ENCODE measurements at regions not wholly inside any gene's neighbourhood (a gene's known extent, or its start where the extent isn't known, plus 50 kb on each side); places are given as distances from the start of the nearest gene placed in this dataset.

GRCh38 chr3:72230774-72231379, 445.9 kb upstream of the PROK2 start:
- Histone ChIP-seq H4K91ac (ENCODE audit: insufficient read depth, low read depth, low read length) (no peak overlapping the region), H3K4me2 (ENCODE audit: low read depth, low read length) (no peak overlapping the region), H3K23ac (ENCODE audit: low read depth, low read length) (no peak overlapping the region), H3K4me3 (ENCODE audit: insufficient read depth, low read depth, low read length) (no peak overlapping the region), H3K79me1 (ENCODE audit: low read depth in 1 of 2, low read length in 2 of 2) (no peaks in the 10 kb centered on the region), H3K56ac (ENCODE audit: extremely low read depth, insufficient read depth, low read length) (no peak overlapping the region), H3K27me3 (ENCODE audit: control insufficient read depth, insufficient read depth, low read length) (peaks cover 36% of the 10 kb centered on the region), H2AFZ (replicated peaks; ENCODE audit: low read length, poor library complexity) (no peak overlapping the region), H3K9me3 (ENCODE audit: control insufficient read depth, insufficient read depth, low read length) (no peaks in the 10 kb centered on the region), H3K18ac (ENCODE audit: low read depth, low read length) (no peak overlapping the region), H2AK5ac (ENCODE audit: low read depth, low read length) (no peak overlapping the region), H2BK15ac (ENCODE audit: low read depth, low read length) (no peak overlapping the region), H3K27ac (ENCODE audit: insufficient read depth, low read length) (no peak overlapping the region), H3K9ac (ENCODE audit: low read depth, low read length) (no peak overlapping the region), H4K20me1 (ENCODE audit: insufficient read depth, low read length) (no peaks in the 10 kb centered on the region), H2BK120ac (ENCODE audit: low read depth, low read length) (no peak overlapping the region), H2AK9ac (replicated peaks; ENCODE audit: low read depth, low read length, poor library complexity) (no peak overlapping the region), H2BK20ac (ENCODE audit: low read depth, low read length) (no peak overlapping the region), H4K8ac (ENCODE audit: low read depth in 2 of 2, low read length in 2 of 2) (no peak overlapping the region), H2BK5ac (ENCODE audit: low read depth, low read length, poor library complexity, severe bottlenecking) (no peak overlapping the region), H3K9me1 (ENCODE audit: insufficient read depth, low read length) (no peaks in the 10 kb centered on the region), H3K36me3 (ENCODE audit: control insufficient read depth, insufficient read depth, low read length) (no peaks in the 10 kb centered on the region), H3K14ac (replicated peaks; ENCODE audit: low read depth, low read length) (no peak overlapping the region), H3K4me1 (ENCODE audit: control insufficient read depth, insufficient read depth, low read length) (no peaks in the 10 kb centered on the region; the same call in 1 of the 2 replicates), H4K5ac (ENCODE audit: low read depth, low read length) (no peak overlapping the region), H3K4ac (ENCODE audit: low read depth, low read length) (no peak overlapping the region)
- no TSS peak for BruUV-seq (replicated peaks)
- POLR2A ChIA-PET (ENCODE audit: unreplicated experiment): no interaction called here
- dilution Hi-C loops (cut with HindIII; ENCODE audit: low sequenced_read_pairs, unreplicated experiment): no loop called here
- DNase-seq (no peak), ATAC-seq (ENCODE audit: low read depth) (no peak)
- intact Hi-C loops (cut with micrococcal nuclease): no loop called here
- in situ Hi-C loops (cut with MboI; ENCODE audit: low sequenced_read_pairs): no loop called here
- CTCF ChIA-PET: no interaction called here
- no peak for TF ChIP-seq SMC3 (IDR thresholded peaks at IDR 0.05; ENCODE audit: low read depth, low read length)
- no peak for TF ChIP-seq ELK1 (IDR thresholded peaks at IDR 0.05; ENCODE audit: borderline replicate concordance, low read depth, low read length)
- TF ChIP-seq CHD1 (IDR thresholded peaks at IDR 0.05; ENCODE audit: low read depth, low read length): no peak
- no peak for TF ChIP-seq RCOR1 (IDR thresholded peaks at IDR 0.05; ENCODE audit: insufficient replicate concordance, low read length)
- TF ChIP-seq CEBPB (IDR thresholded peaks at IDR 0.05; ENCODE audit: low read depth, low read length): no peak
- TF ChIP-seq BHLHE40 (IDR thresholded peaks at IDR 0.05; ENCODE audit: low read depth, low read length): no peak
- TF ChIP-seq MAFK (IDR thresholded peaks at IDR 0.05; ENCODE audit: low read depth, low read length): no peak
- TF ChIP-seq NFE2L2 (IDR thresholded peaks at IDR 0.05; ENCODE audit: low read depth, low read length): no peak
- no peak for TF ChIP-seq CTCF (conservative IDR thresholded peaks at IDR 0.05; ENCODE audit: low read depth, low read length)
- no CpG with 5 or more reads among the region's 1 CpG for WGBS, 2 experiments (ENCODE audit: extremely low coverage in 2 of 2, insufficient read length in 1 of 2)

All from IMR-90 (cell line).